ENCODE measurements at regions not wholly inside any gene's neighbourhood (a gene's known extent, or its start where the extent isn't known, plus 50 kb on each side); places are given as distances from the start of the nearest gene placed in this dataset.

DNA sequence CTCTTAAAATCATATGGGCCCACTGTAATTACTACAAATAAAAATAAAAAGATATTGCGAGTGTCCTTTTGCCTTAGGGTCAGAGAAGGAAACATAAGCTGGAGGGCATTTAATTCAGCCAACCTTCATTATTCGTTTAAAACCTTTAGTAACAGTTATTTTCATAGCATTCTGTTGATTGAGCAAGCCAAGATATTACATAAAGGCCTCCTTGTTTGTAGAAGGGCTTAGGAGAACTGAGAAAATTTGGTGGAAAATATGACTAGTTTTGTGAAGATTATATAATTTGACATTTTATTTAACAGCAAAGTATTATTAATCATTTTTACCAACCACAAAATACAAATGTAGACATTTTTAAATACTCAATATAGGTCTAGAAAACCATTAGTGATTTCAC lies 62.2 kb downstream of the COX7C start:
- H2AFZ ChIP-seq (ENCODE audit: low read depth, low read length): no peak overlapping the region
- TF ChIP-seq JUN (IDR thresholded peaks at IDR 0.05; ENCODE audit: borderline replicate concordance, insufficient read depth, insufficient read length, low read depth): no peak
- TF ChIP-seq, protein P1, sequence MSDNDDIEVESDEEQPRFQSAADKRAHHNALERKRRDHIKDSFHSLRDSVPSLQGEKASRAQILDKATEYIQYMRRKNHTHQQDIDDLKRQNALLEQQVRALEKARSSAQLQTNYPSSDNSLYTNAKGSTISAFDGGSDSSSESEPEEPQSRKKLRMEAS (IDR thresholded peaks at IDR 0.05; ENCODE audit: insufficient read depth, insufficient read length): no peak
- TF ChIP-seq, protein P2, sequence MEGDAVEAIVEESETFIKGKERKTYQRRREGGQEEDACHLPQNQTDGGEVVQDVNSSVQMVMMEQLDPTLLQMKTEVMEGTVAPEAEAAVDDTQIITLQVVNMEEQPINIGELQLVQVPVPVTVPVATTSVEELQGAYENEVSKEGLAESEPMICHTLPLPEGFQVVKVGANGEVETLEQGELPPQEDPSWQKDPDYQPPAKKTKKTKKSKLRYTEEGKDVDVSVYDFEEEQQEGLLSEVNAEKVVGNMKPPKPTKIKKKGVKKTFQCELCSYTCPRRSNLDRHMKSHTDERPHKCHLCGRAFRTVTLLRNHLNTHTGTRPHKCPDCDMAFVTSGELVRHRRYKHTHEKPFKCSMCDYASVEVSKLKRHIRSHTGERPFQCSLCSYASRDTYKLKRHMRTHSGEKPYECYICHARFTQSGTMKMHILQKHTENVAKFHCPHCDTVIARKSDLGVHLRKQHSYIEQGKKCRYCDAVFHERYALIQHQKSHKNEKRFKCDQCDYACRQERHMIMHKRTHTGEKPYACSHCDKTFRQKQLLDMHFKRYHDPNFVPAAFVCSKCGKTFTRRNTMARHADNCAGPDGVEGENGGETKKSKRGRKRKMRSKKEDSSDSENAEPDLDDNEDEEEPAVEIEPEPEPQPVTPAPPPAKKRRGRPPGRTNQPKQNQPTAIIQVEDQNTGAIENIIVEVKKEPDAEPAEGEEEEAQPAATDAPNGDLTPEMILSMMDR (IDR thresholded peaks at IDR 0.05; ENCODE audit: extremely low read depth in 1 of 2, insufficient read depth in 1 of 2, low read depth in 1 of 2, low read length in 2 of 2): no peak
- no peak overlapping the region for H3K9ac ChIP-seq (replicated peaks; ENCODE audit: extremely low read depth, insufficient read depth, low read length)
- POLR2A ChIA-PET: no interaction called here
- intact Hi-C loops (cut with micrococcal nuclease) (loop anchor here (5.0 kb wide), 1 partner anchor 332 kb away; no protein-coding TSS in a partner anchor), dilution Hi-C loops (cut with MboI; ENCODE audit: extremely low pct_ligation_motif_present, low sequenced_read_pairs) (no loop called here)
- CTCF ChIA-PET: no interaction called here
- no peaks in the 10 kb centered on the region for H3K9me1 ChIP-seq (replicated peaks; ENCODE audit: control insufficient read depth, extremely low read depth, insufficient read depth, low read length)
- no peak for DNase-seq (ENCODE audit: low read depth, low spot score)
- BruUV-seq (replicated peaks): no TSS peak
- H3K4me1 ChIP-seq (ENCODE audit: control insufficient read depth, extremely low read depth, insufficient read depth, low read length): no peaks in the 10 kb centered on the region
- H3K27ac ChIP-seq (ENCODE audit: insufficient read depth, low read depth, low read length): no peak overlapping the region
- FAIRE-seq: peak; percentile 28
- no peak overlapping the region for H3K4me2 ChIP-seq (ENCODE audit: insufficient read depth, low read length)
- H3K36me3 ChIP-seq (ENCODE audit: control insufficient read depth in 2 of 2, extremely low read depth in 1 of 2, insufficient read depth in 2 of 2, low read length in 2 of 2): no peaks in the 10 kb centered on the region
- H4K20me1 ChIP-seq (replicated peaks; ENCODE audit: control insufficient read depth, extremely low read depth, insufficient read depth, low read length): no peaks in the 10 kb centered on the region
- no peaks in the 10 kb centered on the region for H3K9me3 ChIP-seq (replicated peaks; ENCODE audit: control insufficient read depth, insufficient read depth, low read length)
- H3K4me3 ChIP-seq (replicated peaks in 1 of 3; ENCODE audit: insufficient read depth in 1 of 3, low read depth in 1 of 3, low read length in 3 of 3): no peak overlapping the region
- no peaks in the 10 kb centered on the region for H3K79me2 ChIP-seq (ENCODE audit: control insufficient read depth, insufficient read depth, low read length)
- no peaks in the 10 kb centered on the region for H3K27me3 ChIP-seq (ENCODE audit: control insufficient read depth in 2 of 2, insufficient read depth in 2 of 2, low read length in 2 of 2)

DNA sequence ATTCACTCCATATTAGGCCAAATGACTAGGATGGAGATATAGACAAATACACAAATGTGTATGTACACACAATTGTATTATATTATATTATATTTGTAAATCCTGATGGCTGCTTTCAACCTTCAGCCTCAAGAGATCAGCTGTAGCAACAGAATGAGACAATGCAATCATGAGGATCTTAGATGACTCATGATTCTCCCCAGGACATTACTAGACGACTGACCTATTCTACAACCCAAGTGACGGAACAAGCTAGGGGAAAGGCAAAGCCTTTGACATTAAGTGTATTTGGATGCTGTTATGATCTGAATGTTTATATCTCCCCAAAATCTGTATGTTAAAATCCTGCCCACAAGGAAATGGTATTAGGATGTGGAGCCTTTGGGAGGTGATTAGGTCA lies 66.5 kb downstream of the COX7C start:
- no peak overlapping the region for H2AFZ ChIP-seq (ENCODE audit: low read depth, low read length)
- no peak overlapping the region for H3K4me2 ChIP-seq (ENCODE audit: insufficient read depth, low read length)
- H4K20me1 ChIP-seq (replicated peaks; ENCODE audit: control insufficient read depth, extremely low read depth, insufficient read depth, low read length): no peaks in the 10 kb centered on the region
- H3K9me1 ChIP-seq (replicated peaks; ENCODE audit: control insufficient read depth, extremely low read depth, insufficient read depth, low read length): no peaks in the 10 kb centered on the region
- no peaks in the 10 kb centered on the region for H3K27me3 ChIP-seq (ENCODE audit: control insufficient read depth in 2 of 2, insufficient read depth in 2 of 2, low read length in 2 of 2)
- H3K79me2 ChIP-seq (ENCODE audit: control insufficient read depth, insufficient read depth, low read length): no peaks in the 10 kb centered on the region
- FAIRE-seq (no peak), DNase-seq (ENCODE audit: low read depth, low spot score) (no peak)
- CTCF ChIA-PET: no interaction called here
- no peak overlapping the region for H3K4me3 ChIP-seq (replicated peaks in 1 of 3; ENCODE audit: insufficient read depth in 1 of 3, low read depth in 1 of 3, low read length in 3 of 3)
- intact Hi-C loops (cut with micrococcal nuclease) (no loop called here), dilution Hi-C loops (cut with MboI; ENCODE audit: extremely low pct_ligation_motif_present, low sequenced_read_pairs) (no loop called here)
- TF ChIP-seq FOS (IDR thresholded peaks at IDR 0.05; ENCODE audit: borderline replicate concordance, insufficient read depth, low read length): no peak
- TF ChIP-seq, protein P2 (IDR thresholded peaks at IDR 0.05; ENCODE audit: extremely low read depth in 1 of 2, insufficient read depth in 1 of 2, low read depth in 1 of 2, low read length in 2 of 2): no peak
- no peak for TF ChIP-seq JUN (IDR thresholded peaks at IDR 0.05; ENCODE audit: borderline replicate concordance, insufficient read depth, insufficient read length, low read depth)
- TF ChIP-seq, protein P1 (IDR thresholded peaks at IDR 0.05; ENCODE audit: insufficient read depth, insufficient read length): no peak
- TF ChIP-seq MYC (IDR thresholded peaks at IDR 0.05; ENCODE audit: low read depth, low read length): no peak
- TF ChIP-seq GATA2 (IDR thresholded peaks at IDR 0.05; ENCODE audit: insufficient read depth, insufficient read length, low read depth, low read length): no peak
- H3K9ac ChIP-seq (replicated peaks; ENCODE audit: extremely low read depth, insufficient read depth, low read length): no peak overlapping the region
- H3K4me1 ChIP-seq (ENCODE audit: control insufficient read depth, extremely low read depth, insufficient read depth, low read length): no peaks in the 10 kb centered on the region
- H3K9me3 ChIP-seq (replicated peaks; ENCODE audit: control insufficient read depth, insufficient read depth, low read length): no peaks in the 10 kb centered on the region
- POLR2A ChIA-PET: no interaction called here
- H3K27ac ChIP-seq (ENCODE audit: insufficient read depth, low read depth, low read length): no peak overlapping the region
- no TSS peak for BruUV-seq (replicated peaks)
- H3K36me3 ChIP-seq (ENCODE audit: control insufficient read depth in 2 of 2, extremely low read depth in 1 of 2, insufficient read depth in 2 of 2, low read length in 2 of 2): no peaks in the 10 kb centered on the region
